Kidney tubule cell (primary cell): ENCODE measurements at regions not wholly inside any gene's neighbourhood (a gene's known extent, or its start where the extent isn't known, plus 50 kb on each side); places are given as distances from the start of the nearest gene placed in this dataset.
"Not testable (repeated sequence)": the region's sequence is repeated elsewhere in the genome, so short reads cannot be mapped to it uniquely, and the experiment has no call there.

Source experiments
- DNase-seq: peaks from one replicate; pipeline ENCODE4 v3.0.0-alpha.2; 2018; ENCODE audit warnings: low spot score

DNA sequence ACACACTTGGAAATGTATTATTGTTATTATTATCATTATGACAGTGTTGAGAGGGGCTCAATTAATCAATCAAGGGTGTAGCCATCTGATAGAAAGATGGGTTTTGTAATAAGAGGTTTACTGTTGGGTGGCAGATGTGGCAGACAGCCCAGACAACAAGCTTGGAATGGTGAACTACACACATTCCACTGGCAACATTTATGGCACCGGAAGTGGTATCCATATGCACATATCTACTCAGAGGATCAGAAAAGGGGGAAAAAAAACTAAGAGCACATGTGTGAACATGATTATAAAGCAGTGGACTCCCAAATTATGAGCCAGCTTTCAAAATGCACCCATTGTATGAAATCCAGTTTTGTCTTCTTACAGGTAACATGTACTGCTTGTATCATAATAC, 125.9 kb upstream of the ARX start:
- no peak for DNase-seq

DNA sequence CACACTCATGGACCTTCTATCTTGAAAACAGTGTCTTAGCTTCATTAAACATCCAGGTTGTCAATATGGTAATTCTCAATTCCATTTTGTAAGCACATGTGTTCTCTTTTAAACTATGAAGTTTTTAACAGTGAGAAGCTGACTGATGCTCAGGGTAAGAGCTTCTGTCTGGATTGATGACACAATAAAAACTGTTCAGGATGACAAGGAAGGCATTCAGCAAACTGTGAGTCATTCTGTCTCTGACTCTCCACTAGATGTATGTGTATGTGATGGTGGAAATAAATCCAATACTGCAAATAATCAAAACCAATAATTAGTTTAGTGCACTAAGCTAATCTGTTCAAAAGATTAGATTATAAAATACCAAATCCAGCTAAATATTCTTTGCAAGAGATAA, 115.3 kb upstream of the ARX start:
- DNase-seq: peak; percentile 40

DNA sequence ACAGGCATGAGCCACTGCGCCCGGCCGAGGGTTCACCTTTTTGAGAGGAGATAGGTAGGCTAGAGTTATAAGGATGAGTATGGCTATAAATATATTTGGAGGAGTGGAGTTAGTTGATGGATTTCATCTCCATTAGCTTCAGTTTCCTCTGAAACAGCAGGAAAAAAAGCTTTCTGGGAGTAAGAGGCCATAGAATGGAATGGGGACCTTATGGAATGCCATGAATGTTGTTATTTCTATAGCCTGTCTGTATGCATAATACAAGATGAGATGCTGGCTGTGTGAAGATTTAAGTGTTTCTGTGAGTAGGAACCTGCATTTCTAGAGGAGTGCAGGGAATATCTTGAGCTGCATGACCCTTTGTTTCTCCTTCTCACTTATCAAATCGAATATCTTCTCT, 114.9 kb upstream of the ARX start:
- no peak for DNase-seq

DNA sequence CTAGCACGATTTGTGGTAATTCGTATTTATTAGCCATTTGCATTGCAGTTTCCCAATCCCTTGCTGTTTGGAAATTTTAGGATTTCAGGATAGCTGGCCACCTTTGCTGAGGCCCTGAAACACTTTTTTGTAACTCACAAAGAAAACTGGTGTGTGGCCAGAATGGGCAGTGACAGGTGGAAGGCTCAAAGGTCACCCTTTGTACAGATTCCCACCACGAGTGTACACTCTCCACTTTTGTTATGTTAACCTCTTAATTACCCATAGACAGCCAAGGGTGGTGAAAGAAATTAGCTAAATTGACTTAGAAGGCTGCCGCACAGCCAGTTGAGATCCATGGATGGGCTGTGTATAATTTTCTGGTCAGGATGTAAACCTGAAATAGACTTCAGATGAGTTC, 109.7 kb upstream of the ARX start:
- DNase-seq: no peak

DNA sequence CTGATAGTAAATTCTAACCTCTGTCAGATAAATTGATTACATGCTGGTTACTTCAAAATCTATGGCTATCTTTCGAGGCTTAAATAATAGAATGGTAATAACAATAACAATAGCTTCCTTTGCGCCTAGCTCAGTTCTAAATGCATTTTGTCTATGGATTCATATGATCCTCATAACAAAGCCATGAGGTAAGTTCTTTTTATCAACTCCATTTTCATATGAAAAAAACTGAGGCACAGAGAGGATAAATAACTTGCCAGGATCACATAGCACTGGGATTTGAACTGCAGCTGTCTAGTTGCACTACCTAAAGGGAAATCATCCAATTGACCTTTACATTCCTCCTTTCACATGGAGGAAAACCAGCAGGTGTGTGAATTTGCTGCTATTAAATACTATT, 108.6 kb upstream of the ARX start:
- no peak for DNase-seq

DNA sequence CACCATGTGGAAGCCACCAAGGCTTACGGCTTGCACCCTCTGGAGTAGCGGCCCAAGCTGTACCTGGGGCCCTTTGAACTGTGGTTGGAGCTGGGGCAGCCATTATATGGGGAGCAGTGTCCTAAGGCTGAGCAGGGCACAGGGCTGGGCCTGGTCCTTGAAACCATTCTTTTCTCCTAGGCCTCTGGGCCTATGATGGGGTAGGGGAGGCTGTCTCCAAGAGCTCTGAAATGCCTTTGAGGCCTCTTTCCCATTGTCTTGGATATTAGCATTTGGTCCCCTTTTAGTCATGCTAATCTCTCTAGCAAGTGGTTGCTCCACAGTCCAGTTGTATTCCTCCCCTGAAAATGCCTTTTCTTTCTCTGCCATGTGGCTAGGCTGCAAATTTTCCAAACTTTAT, 96.4 kb upstream of the ARX start:
- no peak for DNase-seq

DNA sequence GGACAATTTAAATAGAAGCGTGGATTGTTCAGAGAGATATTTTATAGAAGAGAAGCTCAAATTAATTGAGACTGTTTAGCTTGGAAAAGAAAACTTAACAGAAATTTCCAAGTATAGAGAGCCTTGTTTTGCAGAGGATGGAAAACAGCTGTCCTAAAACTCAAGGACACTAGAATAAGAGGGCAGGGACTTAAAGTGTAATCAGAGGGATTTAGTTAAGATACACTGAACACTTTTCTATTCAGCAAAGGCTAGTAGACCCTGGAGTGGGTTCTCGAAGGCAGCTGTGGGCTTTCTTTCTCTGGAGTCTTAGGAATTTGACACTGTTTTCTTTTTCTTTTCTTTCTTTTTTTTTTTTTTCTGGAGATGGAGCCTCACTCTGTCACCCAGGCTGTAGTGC, 92.7 kb upstream of the ARX start:
- DNase-seq: no peak

DNA sequence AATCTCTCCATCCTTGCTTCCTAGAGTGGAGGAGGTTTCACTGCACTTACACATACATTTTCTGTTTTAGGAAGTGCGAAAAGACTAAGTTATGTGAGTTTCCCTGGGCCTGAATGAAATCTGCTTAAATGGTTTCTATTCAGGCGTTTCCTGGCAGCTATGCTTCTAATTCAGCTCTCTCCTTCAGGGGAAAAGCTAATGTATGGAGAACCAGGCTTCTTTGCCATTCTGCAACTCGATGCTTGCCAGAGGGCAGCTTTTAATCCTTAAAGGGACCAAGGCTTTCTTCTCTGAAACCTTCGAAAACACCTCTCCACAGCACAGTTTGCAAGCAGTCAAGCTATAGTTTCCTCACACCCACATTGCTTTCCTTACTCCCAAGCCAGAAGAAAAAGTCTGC, 89.5 kb upstream of the ARX start:
- no peak for DNase-seq

DNA sequence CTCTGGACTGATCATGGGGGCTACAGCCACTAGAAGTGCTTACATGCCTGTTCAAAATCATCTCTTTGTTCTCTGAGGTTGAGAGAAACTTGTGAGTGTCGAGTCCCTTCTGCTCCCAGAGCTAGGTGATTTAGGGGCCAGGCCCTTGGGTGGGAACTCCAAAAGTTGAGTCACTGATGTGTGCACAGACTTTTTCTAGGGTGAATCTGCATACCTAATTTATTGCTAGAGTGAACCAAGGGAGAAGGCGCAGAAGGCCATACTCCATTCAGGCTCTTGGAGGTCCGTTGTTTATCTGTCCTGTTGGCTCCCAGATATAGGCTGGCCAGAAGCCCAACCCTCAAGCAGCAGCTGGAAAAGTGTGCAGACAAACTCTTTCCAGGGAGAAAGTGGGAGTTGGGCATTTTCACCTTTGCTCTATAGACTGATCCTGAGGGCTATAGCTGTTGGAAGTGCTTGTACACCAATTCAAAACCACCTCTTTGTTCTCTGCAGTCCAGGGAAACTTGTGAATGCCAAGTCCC, 80.8 kb upstream of the ARX start:
- no peak for DNase-seq

DNA sequence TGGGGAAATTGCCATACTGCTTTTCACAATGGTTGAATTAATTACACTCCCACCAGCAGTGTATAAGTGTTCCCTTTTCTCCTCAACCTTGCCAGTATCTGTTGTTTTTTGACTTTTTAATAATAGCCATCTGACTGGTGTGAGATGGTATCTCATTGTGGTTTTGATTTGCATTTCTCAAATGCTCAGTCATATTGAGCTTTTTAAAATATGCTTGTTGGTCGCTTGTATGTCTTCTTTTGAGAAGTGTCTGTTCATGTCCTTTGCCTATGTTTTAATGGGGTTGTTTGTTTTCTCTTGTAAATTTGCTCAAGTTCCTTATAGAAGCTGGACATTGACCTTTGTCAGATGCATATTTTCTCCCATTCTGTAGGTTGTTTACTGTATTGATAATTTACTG, 75.4 kb upstream of the ARX start:
- not testable (repeated sequence) for DNase-seq

DNA sequence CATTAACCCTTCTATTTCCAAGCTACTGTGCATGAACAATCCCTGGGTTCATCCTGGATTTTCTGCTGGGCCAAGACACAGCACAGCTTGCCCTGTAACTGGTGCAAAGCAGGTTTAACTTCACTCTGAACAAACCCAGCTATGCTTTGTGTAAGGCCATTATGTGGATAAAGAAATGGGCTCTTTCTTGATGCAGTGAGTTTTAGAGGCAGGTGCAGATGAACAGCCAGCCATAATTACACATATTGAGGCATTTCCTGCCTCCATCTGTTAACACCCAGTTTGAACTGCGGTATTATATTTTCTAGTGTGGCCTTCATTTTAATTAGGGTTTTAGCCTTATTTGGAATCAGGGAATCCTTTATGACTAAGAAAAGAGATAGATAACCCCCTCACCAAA, 68.7 kb upstream of the ARX start:
- no peak for DNase-seq

DNA sequence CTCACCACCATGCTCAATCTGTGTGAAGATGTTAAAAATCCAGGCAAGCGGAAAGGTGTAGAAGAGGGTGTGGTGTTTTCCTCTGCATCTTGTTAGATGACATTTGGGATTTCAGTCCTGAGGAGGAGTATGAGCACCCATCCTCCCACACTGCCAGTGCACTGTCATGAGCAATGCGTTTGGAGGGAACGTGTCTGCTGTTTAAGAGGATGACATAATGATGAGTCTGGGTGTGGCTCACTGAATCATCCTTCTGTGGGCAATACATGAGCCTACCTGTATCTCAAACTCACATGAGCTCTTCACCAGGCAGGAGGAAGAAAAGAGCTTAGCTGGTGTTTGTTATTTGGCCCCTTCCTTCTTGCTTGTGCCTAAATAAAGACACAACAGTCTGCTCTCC, 67.9 kb upstream of the ARX start:
- peak; percentile 37 for DNase-seq

DNA sequence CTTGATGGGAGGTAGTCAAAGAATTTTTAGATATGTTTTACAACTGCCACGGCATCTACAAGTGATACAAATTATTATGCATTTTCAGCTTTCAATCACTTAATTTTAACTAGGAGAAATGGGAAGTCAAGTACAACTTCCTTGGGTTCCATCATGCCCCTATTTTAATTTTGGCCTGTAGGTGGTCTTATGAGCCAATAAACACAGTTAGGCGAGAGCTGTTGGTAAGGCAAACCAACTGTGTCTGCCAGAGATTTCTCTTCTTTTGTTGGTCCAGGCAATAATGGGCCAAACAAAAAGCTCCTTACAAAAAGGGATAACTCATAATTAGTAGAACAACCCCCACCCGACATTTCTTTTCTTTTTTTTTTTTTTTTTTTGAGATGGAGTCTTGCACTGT, 63.3 kb upstream of the ARX start:
- DNase-seq: no peak

DNA sequence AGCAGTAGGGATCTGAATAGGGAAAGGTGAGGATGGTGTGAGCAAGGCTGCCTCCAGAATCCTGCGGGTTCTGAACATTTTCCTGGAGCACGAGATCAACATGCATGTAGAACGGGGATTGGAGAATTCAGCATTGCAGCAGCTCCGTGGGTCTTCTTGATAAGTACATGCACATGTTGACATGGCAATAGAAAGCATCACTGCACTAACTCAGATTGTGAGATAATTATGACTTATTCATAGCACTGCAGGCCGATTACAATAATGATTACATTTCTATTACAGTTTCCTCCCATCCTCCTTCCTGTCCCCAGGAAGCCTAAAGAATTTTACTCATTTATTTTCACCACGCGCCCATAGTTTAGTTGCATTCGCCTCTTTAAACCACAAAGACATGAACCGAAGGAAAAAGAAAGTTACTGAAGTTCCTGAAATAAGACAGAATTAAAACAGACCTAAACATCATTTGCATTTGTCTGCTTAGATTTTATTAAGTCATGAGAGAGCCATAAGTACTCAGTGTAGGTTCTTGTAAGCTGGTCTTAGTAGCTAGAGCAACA, 61.3 kb upstream of the ARX start:
- no peak for DNase-seq

DNA sequence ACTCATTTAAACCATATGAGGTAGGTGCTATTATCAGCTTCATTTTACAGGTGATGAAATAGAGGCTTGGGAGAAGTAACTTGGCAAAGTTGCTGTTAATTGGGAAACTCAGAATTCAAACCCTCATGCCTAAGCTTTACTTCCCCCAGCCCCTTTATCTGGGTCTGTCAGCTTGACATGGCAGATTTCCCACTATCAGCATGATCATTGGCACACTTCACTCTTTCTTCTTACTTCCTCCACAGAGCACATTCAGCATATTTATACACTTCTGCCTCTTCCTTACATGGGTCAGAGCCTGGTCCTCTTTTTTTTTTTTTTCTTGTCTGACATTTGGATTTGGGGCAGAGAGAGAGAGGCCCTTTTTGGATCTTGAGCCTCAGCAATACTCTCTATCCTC, 56.5 kb upstream of the ARX start:
- DNase-seq: no peak

DNA sequence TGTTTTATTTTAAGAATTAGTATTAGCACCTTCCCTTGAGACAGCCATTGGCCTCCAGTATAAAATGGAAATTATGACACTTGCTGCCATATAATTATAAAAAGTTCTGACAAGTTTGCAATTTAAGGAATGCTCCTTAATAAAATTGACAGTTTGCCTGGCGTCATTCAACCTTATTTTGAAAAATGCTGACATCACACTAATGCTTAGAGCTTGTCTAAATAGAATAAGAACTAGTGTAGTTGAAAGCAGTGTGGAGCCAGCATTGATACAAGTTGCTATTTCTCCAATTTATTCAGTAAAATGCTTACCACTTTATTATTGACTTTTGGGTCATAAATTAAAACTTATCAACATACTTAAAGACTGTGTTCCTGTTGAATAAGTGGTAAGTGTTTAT, 54.3 kb upstream of the ARX start:
- no peak for DNase-seq

DNA sequence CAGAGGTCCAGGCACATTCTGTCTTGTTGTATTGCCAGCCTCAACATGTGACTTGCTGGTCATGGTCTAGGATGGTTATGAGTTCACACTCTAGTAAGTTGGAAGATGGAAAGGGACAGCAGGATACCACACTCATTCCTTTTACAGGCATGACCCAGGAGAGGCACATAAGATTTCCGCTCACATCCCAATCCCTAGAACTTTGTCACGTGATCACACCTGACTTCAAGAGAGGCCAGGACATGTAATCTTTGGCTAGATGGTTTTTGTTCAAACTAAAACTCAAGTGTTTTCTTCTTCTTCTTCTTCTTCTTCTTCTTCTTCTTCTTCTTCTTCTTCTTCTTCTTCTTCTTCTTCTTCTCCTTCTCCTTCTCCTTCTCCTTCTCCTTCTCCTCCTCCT, 53.4 kb upstream of the ARX start:
- no peak for DNase-seq

DNA sequence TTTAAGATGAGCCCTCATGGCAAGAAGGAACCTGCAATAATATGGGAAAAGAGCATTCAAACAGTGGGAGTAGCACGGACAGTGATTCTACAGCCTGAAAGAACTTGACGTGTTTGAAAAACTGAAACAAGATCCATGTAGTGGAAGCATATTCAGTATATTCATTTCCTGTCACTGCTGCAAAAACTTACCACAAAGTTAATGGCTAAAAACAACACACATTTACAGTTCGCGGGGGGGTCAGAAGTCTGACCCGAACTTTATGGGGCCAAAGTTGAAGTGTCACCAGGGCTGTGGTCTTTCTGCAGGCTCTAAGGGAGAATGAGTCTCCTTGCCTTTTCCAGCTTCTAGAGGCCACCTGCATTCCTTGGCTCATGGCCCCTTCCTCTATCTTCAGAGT, 52.6 kb upstream of the ARX start:
- no peak for DNase-seq

DNA sequence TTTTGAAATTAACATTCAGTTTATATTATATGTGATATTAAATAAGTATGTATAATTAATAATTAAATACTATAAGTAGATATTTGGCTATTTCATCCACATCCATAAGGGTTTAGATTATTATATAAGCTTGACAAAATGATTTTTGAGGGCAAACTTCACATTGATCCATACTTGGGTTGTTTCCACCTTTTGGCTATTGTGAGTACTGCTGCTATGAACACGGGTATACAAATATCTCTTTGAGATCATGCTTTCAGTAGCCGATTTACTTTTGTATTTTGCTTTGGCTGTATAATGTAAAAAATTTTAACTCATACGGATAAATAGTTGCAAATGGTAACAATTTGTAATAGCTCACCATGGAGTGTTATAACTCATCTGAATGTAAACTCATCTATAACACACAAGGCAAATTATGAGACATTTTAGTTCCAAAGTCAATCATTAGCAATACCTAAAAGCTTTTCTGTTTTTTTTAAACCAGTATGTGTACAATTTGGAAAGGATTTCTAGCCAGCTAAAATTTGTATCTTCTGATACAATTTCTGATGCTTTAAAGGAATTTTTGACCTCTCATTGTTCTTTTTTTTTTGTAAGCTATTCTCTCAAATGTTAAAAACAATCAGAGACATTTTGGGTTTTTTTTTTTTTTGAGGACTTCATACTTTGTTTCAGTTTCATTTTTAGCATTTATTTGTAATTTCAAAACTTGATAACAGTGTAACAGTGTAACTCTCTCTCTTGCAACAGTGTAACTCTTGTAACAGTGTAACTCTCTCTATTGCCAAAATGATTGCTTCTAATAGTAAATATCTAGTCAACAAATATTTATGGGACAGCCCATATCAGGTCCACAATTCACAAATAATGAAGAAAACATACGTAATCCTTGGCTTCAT, 51.8 kb upstream of the ARX start:
- DNase-seq: no peak

DNA sequence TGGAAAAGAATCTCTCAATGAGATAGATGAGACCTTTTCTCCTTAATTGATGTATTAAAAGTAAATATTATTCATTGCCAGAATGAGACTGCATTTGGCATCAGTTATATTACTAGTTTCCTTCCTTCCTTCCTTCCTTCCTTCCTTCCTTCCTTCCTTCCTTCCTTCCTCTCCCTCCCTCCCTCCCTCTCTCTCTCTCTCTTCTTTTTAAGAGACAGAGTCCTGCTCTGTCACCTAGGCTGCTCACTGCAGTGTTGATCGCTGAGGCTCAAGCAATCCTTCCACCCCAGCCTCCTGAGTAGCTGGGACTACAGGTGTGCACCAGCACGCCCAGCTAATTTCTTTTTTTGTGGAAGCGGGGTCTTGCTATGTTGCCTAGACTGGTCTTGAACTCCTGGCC, 50.4 kb upstream of the ARX start:
- DNase-seq: no peak
